DND-41 (cell line): ENCODE measurements at regions not wholly inside any gene's neighbourhood (a gene's known extent, or its start where the extent isn't known, plus 50 kb on each side); places are given as distances from the start of the nearest gene placed in this dataset.

Experiments used
- EZH2 ChIP-seq: IDR thresholded peaks from 3 replicates; pipeline ENCODE4 v1.6.1; 2012; ENCODE audit warnings: borderline replicate concordance, low read depth, mild to moderate bottlenecking, moderate library complexity, low read length, inconsistent platforms; ENCODE audit not compliant: severe bottlenecking
- TF ChIP-seq, protein P1 (sequence below): IDR thresholded peaks from 2 replicates; pipeline ENCODE4 v1.5.1; 2012; ENCODE audit warnings: borderline replicate concordance, low read length, moderate library complexity, mild to moderate bottlenecking; ENCODE audit not compliant: poor library complexity, severe bottlenecking; ENCODE audit errors: extremely low read depth

DNA sequence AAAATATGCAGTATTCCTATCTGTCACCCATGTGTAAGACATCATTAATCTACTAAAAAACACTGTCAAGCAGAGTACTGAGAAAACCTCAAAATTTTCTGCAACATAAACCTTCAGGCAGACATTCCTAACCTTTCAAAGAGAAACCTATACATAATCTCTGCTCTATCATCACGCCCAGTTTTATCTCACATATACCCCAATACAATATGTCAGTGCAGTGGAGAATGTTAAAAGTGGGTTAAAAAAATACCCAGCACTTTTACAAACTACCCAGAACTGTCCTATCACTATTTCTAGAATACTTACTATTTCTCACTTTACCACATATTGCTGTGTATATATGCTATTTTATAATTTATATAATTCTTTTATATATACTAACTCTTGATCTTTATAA lies 922.0 kb upstream of the SORCS1 start:
- TF ChIP-seq, protein P1, sequence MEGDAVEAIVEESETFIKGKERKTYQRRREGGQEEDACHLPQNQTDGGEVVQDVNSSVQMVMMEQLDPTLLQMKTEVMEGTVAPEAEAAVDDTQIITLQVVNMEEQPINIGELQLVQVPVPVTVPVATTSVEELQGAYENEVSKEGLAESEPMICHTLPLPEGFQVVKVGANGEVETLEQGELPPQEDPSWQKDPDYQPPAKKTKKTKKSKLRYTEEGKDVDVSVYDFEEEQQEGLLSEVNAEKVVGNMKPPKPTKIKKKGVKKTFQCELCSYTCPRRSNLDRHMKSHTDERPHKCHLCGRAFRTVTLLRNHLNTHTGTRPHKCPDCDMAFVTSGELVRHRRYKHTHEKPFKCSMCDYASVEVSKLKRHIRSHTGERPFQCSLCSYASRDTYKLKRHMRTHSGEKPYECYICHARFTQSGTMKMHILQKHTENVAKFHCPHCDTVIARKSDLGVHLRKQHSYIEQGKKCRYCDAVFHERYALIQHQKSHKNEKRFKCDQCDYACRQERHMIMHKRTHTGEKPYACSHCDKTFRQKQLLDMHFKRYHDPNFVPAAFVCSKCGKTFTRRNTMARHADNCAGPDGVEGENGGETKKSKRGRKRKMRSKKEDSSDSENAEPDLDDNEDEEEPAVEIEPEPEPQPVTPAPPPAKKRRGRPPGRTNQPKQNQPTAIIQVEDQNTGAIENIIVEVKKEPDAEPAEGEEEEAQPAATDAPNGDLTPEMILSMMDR: no peak
- no peak for TF ChIP-seq EZH2
